ENCODE measurements at regions not wholly inside any gene's neighbourhood (a gene's known extent, or its start where the extent isn't known, plus 50 kb on each side); places are given as distances from the start of the nearest gene placed in this dataset.

GRCh38 chr10:35720366-35720765 is 78.3 kb upstream of the FZD8 start:
- Histone ChIP-seq H3K4me3 (ENCODE audit: extremely low read depth in 1 of 4, insufficient read depth in 2 of 4, low read depth in 3 of 4, low read length in 4 of 4) (no peak overlapping the region), H3K4ac (replicated peaks; ENCODE audit: insufficient read length, low read depth, low read length) (no peak overlapping the region), H3K4me1 (replicated peaks in 1 of 4; ENCODE audit: control insufficient read depth in 3 of 4, insufficient read depth in 4 of 4, low read length in 3 of 4) (no peaks in the 10 kb centered on the region), H3K27me3 (replicated peaks in 1 of 4; ENCODE audit: control insufficient read depth in 3 of 4, extremely low read depth in 1 of 4, insufficient read depth in 3 of 4, low read length in 3 of 4) (no peaks in the 10 kb centered on the region), H3K9me3 (ENCODE audit: insufficient read depth in 2 of 2, low read depth in 1 of 2, low read length in 1 of 2) (no peaks in the 10 kb centered on the region), H2BK5ac (ENCODE audit: low read depth, low read length) (no peak overlapping the region), H4K20me1 (replicated peaks in 1 of 2; ENCODE audit: control insufficient read depth in 1 of 2, insufficient read depth in 2 of 2, low read length in 2 of 2) (no peaks in the 10 kb centered on the region), H3K23me2 (ENCODE audit: low read depth, low read length) (no peaks in the 10 kb centered on the region; the same call in 1 of the 2 replicates), H2BK15ac (ENCODE audit: low read length) (no peak overlapping the region), H2BK120ac (replicated peaks; ENCODE audit: low read depth, low read length) (no peak overlapping the region), H3K4me2 (ENCODE audit: insufficient read depth in 1 of 2, low read depth in 2 of 2, low read length in 2 of 2) (no peak overlapping the region), H3K79me2 (ENCODE audit: control insufficient read depth in 1 of 2, insufficient read depth in 2 of 2, low read length in 2 of 2) (no peaks in the 10 kb centered on the region), H3K79me1 (ENCODE audit: low read depth, low read length) (no peaks in the 10 kb centered on the region), H3K23ac (ENCODE audit: insufficient read length) (no peak overlapping the region), H3K9ac (replicated peaks in 1 of 4; ENCODE audit: extremely low read depth in 1 of 4, low read depth in 3 of 4, low read length in 3 of 4) (no peak overlapping the region), H2BK12ac (ENCODE audit: low read depth, low read length) (no peak overlapping the region), H2AFZ (ENCODE audit: low read length) (no peak overlapping the region), H4K8ac (ENCODE audit: extremely low read depth, insufficient read depth, low read length) (no peak overlapping the region), H3K14ac (ENCODE audit: insufficient read length) (no peak overlapping the region), H3K18ac (ENCODE audit: extremely low read depth, low read length) (no peak overlapping the region), H4K91ac (replicated peaks; ENCODE audit: insufficient read length, low read length) (no peak overlapping the region), H3K27ac (ENCODE audit: low read depth, low read length) (no peak overlapping the region), H4K5ac (ENCODE audit: insufficient read length, low read depth, low read length) (no peak overlapping the region), H3K36me3 (ENCODE audit: control insufficient read depth in 2 of 4, insufficient read depth in 4 of 4, low read length in 3 of 4) (no peaks in the 10 kb centered on the region), H2AK5ac (ENCODE audit: low read depth, low read length) (no peak overlapping the region), H2BK20ac (ENCODE audit: low read length) (no peak overlapping the region), H3K56ac (replicated peaks; ENCODE audit: insufficient read length, low read depth, low read length) (no peak overlapping the region)
- CTCF ChIA-PET (ENCODE audit: partially characterized antibody), result no interaction called here
- 79% methylated on average over 2 of the region's 2 CpGs; no CpG with 5 or more reads in 1 of the 2 experiments for WGBS, 2 experiments (ENCODE audit: extremely low coverage in 1 of 2, insufficient coverage in 1 of 2, insufficient read length in 1 of 2, insufficient replicate concordance in 2 of 2, low coverage in 1 of 2, low lambda C conversion rate in 2 of 2, missing lambda C conversion rate in 1 of 2)
- DNase-seq (ENCODE audit: low read depth in 1 of 2, low spot score in 2 of 2), result no peak
- POLR2A ChIA-PET (ENCODE audit: partially characterized antibody), result no interaction called here
- FAIRE-seq, result no peak
- no peak for TF ChIP-seq POLR2AphosphoS5 (IDR thresholded peaks at IDR 0.05; ENCODE audit: low read depth, low read length)
- no peak for TF ChIP-seq BACH1 (IDR thresholded peaks at IDR 0.05; ENCODE audit: low read length)
- TF ChIP-seq ZNF274 (IDR thresholded peaks at IDR 0.05; ENCODE audit: borderline replicate concordance, extremely low read depth, low read length), result no peak
- TF ChIP-seq TEAD4 (IDR thresholded peaks at IDR 0.05; ENCODE audit: low read depth, low read length), result no peak
- no peak for TF ChIP-seq RXRA (IDR thresholded peaks at IDR 0.05; ENCODE audit: insufficient read depth, low read depth, low read length)
- no peak for TF ChIP-seq CTBP2 (IDR thresholded peaks at IDR 0.05; ENCODE audit: borderline replicate concordance, insufficient read depth, insufficient read length, low read length)
- TF ChIP-seq HDAC6 (IDR thresholded peaks at IDR 0.05; ENCODE audit: low read depth, low read length), result no peak
- no peak for TF ChIP-seq RNF2 (IDR thresholded peaks at IDR 0.05; ENCODE audit: borderline replicate concordance, low read depth, low read length, missing control alignments, poor library complexity, severe bottlenecking)
- no peak for TF ChIP-seq ATF2 (IDR thresholded peaks at IDR 0.05; ENCODE audit: low read length)
- no peak for TF ChIP-seq SRF (IDR thresholded peaks at IDR 0.05; ENCODE audit: low read depth, low read length)
- no peak for TF ChIP-seq EGR1 (IDR thresholded peaks at IDR 0.05; ENCODE audit: borderline replicate concordance, low read depth, low read length)
- TF ChIP-seq SIX5 (IDR thresholded peaks at IDR 0.05; ENCODE audit: low read depth, low read length), result no peak
- TF ChIP-seq JUND (IDR thresholded peaks at IDR 0.05; ENCODE audit: low read length), result no peak
- TF ChIP-seq KDM4A (IDR thresholded peaks at IDR 0.05; ENCODE audit: low read depth, low read length, severe bottlenecking), result no peak
